Spleen (tissue), 7 donors: ENCODE measurements at regions not wholly inside any gene's neighbourhood (a gene's known extent, or its start where the extent isn't known, plus 50 kb on each side); places are given as distances from the start of the nearest gene placed in this dataset.
"Not testable (repeated sequence)": the region's sequence is repeated elsewhere in the genome, so short reads cannot be mapped to it uniquely, and the experiment has no call there.

Experiments
- CTCF ChIP-seq, 11 experiments: fragments of 200-600 bp in 7 of 11; fragments of 450-650 bp in 4 of 11; sonication (generic) in 4 of 11; IDR thresholded peaks in 8 of 11; conservative IDR thresholded peaks in 3 of 11; 1 replicate in 7 of 11; 2 replicates in 4 of 11; pipeline versions ENCODE4 v1.4.0 to v1.8.0; 2016 to 2021; ENCODE audit warnings: antibody characterized with exemption in 11 of 11, inconsistent platforms in 4 of 11, mild to moderate bottlenecking in 1 of 11
- POLR2AphosphoS5 ChIP-seq, 3 donors: sonication (generic); formaldehyde crosslinking; IDR thresholded peaks; one replicate each; pipeline ENCODE4 v1.5.1; 2017; ENCODE audit warnings: antibody characterized with exemption in 3 of 3
- donor health status: DM: no; HTN: no; CAD: no; lungs with moderate emphysema.
- donor health status: DM: no; HTN: no; CAD: no.
- donor health status: DM: no; HTN: no; CAD: no.

DNA sequence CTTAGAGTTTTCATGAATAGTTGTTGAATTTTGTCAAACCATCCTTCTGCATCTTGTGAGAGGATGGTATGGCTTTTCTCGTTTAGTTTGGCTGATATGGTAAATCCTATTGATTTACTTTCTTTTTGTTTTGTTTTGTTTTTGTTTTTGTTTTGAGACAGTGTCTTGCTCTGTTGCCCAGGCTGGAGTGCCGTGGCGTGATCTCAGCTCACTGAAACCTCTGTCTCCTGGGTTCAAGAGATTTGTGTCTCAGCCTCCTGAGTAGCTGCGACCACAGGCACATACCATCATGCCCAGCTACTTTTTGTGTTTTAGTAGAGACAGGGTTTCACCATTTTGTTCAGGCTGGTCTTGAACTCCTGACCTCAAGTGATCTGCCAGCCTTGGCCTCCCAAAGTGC is 101.3 kb upstream of the HAO2 start:
- not testable (repeated sequence) for TF ChIP-seq CTCF (IDR thresholded peaks at IDR 0.05 in 8 of 11, conservative IDR thresholded peaks at IDR 0.05 in 3 of 11); POLR2AphosphoS5 (IDR thresholded peaks at IDR 0.05)
